ENCODE measurements at regions not wholly inside any gene's neighbourhood (a gene's known extent, or its start where the extent isn't known, plus 50 kb on each side); places are given as distances from the start of the nearest gene placed in this dataset.

GRCh38 chr11:12585861-12586260 lies 88.4 kb upstream of the TEAD1 start:
- TF ChIP-seq CTCF (IDR thresholded peaks at IDR 0.05) (no peak), POLR2A (IDR thresholded peaks at IDR 0.05) (no peak)

Data from ovary (tissue), 3 donors.